Thyroid gland (tissue), 4 donors: ENCODE measurements at regions not wholly inside any gene's neighbourhood (a gene's known extent, or its start where the extent isn't known, plus 50 kb on each side); places are given as distances from the start of the nearest gene placed in this dataset.
"Not testable (repeated sequence)": the region's sequence is repeated elsewhere in the genome, so short reads cannot be mapped to it uniquely, and the experiment has no call there.

Experiments
- DNase-seq, 2 donors: peaks; one replicate each; pipeline ENCODE4 v3.0.0-alpha.2; 2019
- H3K27ac ChIP-seq, 3 donors: fragments of 200-600 bp; sonication (generic); 1 replicate in 2 of 3; 2 replicates in 1 of 3; pipeline ENCODE4 v1.5.1; 2016 to 2019; ENCODE audit warnings: mild to moderate bottlenecking in 1 of 3, moderate library complexity in 1 of 3
- H3K27me3 ChIP-seq: fragments of 200-600 bp; sonication (generic); one replicate; pipeline ENCODE4 v1.5.1; 2019
- H3K36me3 ChIP-seq, 2 donors: fragments of 200-600 bp; sonication (generic); one replicate each; pipeline ENCODE4 v1.5.1; 2016 to 2019
- H3K4me1 ChIP-seq, 2 donors: fragments of 200-600 bp; sonication (generic); one replicate each; pipeline ENCODE4 v1.5.1; 2017 to 2019
- H3K4me3 ChIP-seq, 3 donors: fragments of 200-600 bp; sonication (generic); replicated peaks in 1 of 3; 1 replicate in 2 of 3; 2 replicates in 1 of 3; pipeline ENCODE4 v1.5.1; 2016; ENCODE audit warnings: mild to moderate bottlenecking in 1 of 3
- H3K9me3 ChIP-seq: fragments of 200-600 bp; sonication (generic); one replicate; pipeline ENCODE4 v1.5.1; 2017
- CTCF ChIP-seq, 6 experiments: fragments of 200-600 bp in 3 of 6; fragments of 450-650 bp in 3 of 6; sonication (generic) in 3 of 6; IDR thresholded peaks; one replicate each; pipeline ENCODE4 v1.5.1; 2016 to 2019; ENCODE audit warnings: antibody characterized with exemption in 6 of 6, mild to moderate bottlenecking in 2 of 6, inconsistent platforms in 1 of 6, moderate library complexity in 1 of 6
- POLR2A ChIP-seq, 2 donors: fragments of 450-650 bp; IDR thresholded peaks; one replicate each; pipeline ENCODE4 v1.6.1; 2017; ENCODE audit warnings: antibody characterized with exemption in 2 of 2, mild to moderate bottlenecking in 2 of 2, moderate library complexity in 1 of 2
- WGBS, 2 donors: methylation state at CpG; one replicate each; pipeline ENCODE4 v1.1.5; 2017; 5-methylcytosine and 5-hydroxymethylcytosine counted together
- intact Hi-C: fragments of 100-400 bp; cut with DNase I; formaldehyde crosslinking; loops from one replicate; pipeline ENCODE4 v1.15.1; 2023

GRCh38 chr20:40902661-40903060 is 126.0 kb upstream of the TOP1 start:
- Histone ChIP-seq H3K27ac (no peak overlapping the region), H3K36me3 (no peaks in the 10 kb centered on the region), H3K4me1 (no peaks in the 10 kb centered on the region), H3K4me3 (no peak overlapping the region), H3K27me3 (no peaks in the 10 kb centered on the region), H3K9me3 (no peaks in the 10 kb centered on the region)
- TF ChIP-seq POLR2A (IDR thresholded peaks at IDR 0.05) (no peak), CTCF (IDR thresholded peaks at IDR 0.05) (no peak)
- DNase-seq = no peak
- WGBS, 2 donors = 23 to 33% methylated on average over 1 of the region's 1 CpG
- intact Hi-C loops = no loop called here

GRCh38 chr20:40908309-40908708 is 120.3 kb upstream of the TOP1 start:
- H3K4me1 ChIP-seq = no peaks in the 10 kb centered on the region
- H3K27me3 ChIP-seq = no peaks in the 10 kb centered on the region
- WGBS, 2 donors = 96 to 97% methylated on average over 5 of the region's 5 CpGs
- H3K27ac ChIP-seq = no peak overlapping the region
- H3K9me3 ChIP-seq = no peaks in the 10 kb centered on the region
- H3K36me3 ChIP-seq = no peaks in the 10 kb centered on the region
- DNase-seq = no peak
- H3K4me3 ChIP-seq = no peak overlapping the region
- intact Hi-C loops = no loop called here
- TF ChIP-seq CTCF (IDR thresholded peaks at IDR 0.05) = no peak
- no peak for TF ChIP-seq POLR2A (IDR thresholded peaks at IDR 0.05)

GRCh38 chr20:40909489-40909888 is 119.1 kb upstream of the TOP1 start:
- H3K4me1 ChIP-seq, H3K36me3 ChIP-seq, H3K4me3 ChIP-seq, H3K9me3 ChIP-seq, intact Hi-C loops, H3K27ac ChIP-seq, H3K27me3 ChIP-seq, DNase-seq: not testable (repeated sequence)
- WGBS, 2 donors = 91 to 95% methylated on average over 8 to 16 of the region's 16 CpGs

- WGBS, 2 donors = 93 to 96% methylated on average over 5 to 10 of the region's 23 CpGs
- H3K4me3 ChIP-seq, intact Hi-C loops, DNase-seq, H3K9me3 ChIP-seq, H3K27ac ChIP-seq, H3K27me3 ChIP-seq, H3K36me3 ChIP-seq, H3K4me1 ChIP-seq: not testable (repeated sequence)
Observed at GRCh38 chr20:40910436-40910835, 118.2 kb upstream of the TOP1 start.

- intact Hi-C loops, H3K27me3 ChIP-seq, H3K4me1 ChIP-seq, H3K27ac ChIP-seq, H3K4me3 ChIP-seq, H3K9me3 ChIP-seq, H3K36me3 ChIP-seq, DNase-seq: not testable (repeated sequence)
- 99% methylated on average over 24 to 25 of the region's 27 CpGs for WGBS, 2 donors
Observed at GRCh38 chr20:40911152-40911551, 117.5 kb upstream of the TOP1 start.

GRCh38 chr20:40913224-40914185 is 115.1 kb upstream of the TOP1 start:
- WGBS, 2 donors = 80 to 89% methylated on average over 34 of the region's 34 CpGs

More at GRCh38 chr20:40913224-40914185, 115.1 kb upstream of the TOP1 start:
- no peak overlapping the region for H3K27ac ChIP-seq
- intact Hi-C loops = no loop called here
- TF ChIP-seq POLR2A (IDR thresholded peaks at IDR 0.05) (no peak), CTCF (IDR thresholded peaks at IDR 0.05) (no peak)
- DNase-seq = no peak
- no peaks in the 10 kb centered on the region for H3K27me3 ChIP-seq
- H3K4me3 ChIP-seq = no peak overlapping the region
- H3K9me3 ChIP-seq = no peaks in the 10 kb centered on the region
- H3K4me1 ChIP-seq = no peaks in the 10 kb centered on the region
- H3K36me3 ChIP-seq = no peaks in the 10 kb centered on the region
